Skeletal muscle tissue (tissue), 3 donors: ENCODE measurements at regions not wholly inside any gene's neighbourhood (a gene's known extent, or its start where the extent isn't known, plus 50 kb on each side); places are given as distances from the start of the nearest gene placed in this dataset.
A peak's percentile ranks its signal among the peaks of the same experiment; 100 is the strongest.
"Not testable (repeated sequence)": the region's sequence is repeated elsewhere in the genome, so short reads cannot be mapped to it uniquely, and the experiment has no call there.

Experiments used
- H3K27ac ChIP-seq: one replicate; pipeline ENCODE4 v1.7.0; 2013; ENCODE audit warnings: mild to moderate bottlenecking, low read depth, low read length, inconsistent platforms
- H3K27me3 ChIP-seq, 3 donors: one replicate each; pipeline ENCODE4 v1.7.0; 2013; ENCODE audit warnings: low read length in 3 of 3; ENCODE audit not compliant: control insufficient read depth in 3 of 3, insufficient read depth in 3 of 3
- H3K36me3 ChIP-seq, 3 donors: one replicate each; pipeline ENCODE4 v1.7.0; 2013; ENCODE audit warnings: low read length in 3 of 3; ENCODE audit not compliant: control insufficient read depth in 3 of 3, insufficient read depth in 3 of 3
- H3K4me1 ChIP-seq, 3 donors: one replicate each; pipeline ENCODE4 v1.7.0; 2013; ENCODE audit warnings: low read length in 3 of 3, mild to moderate bottlenecking in 3 of 3; ENCODE audit not compliant: control insufficient read depth in 3 of 3, insufficient read depth in 3 of 3
- H3K4me3 ChIP-seq, 3 donors: one replicate each; pipeline ENCODE4 v1.7.0; 2013; ENCODE audit warnings: low read length in 3 of 3
- H3K9ac ChIP-seq, 3 donors: one replicate each; pipeline ENCODE4 v1.7.0; 2013; ENCODE audit warnings: low read length in 3 of 3, mild to moderate bottlenecking in 3 of 3, moderate library complexity in 2 of 3, low read depth in 1 of 3
- H3K9me3 ChIP-seq, 3 donors: one replicate each; pipeline ENCODE4 v1.7.0; 2013; ENCODE audit warnings: low read length in 3 of 3; ENCODE audit not compliant: control insufficient read depth in 3 of 3
- donor health status: Osteomylitis.

GRCh38 chr4:189731989-189732388, 208.7 kb upstream of the FRG1 start:
- H3K4me3 ChIP-seq, H3K27me3 ChIP-seq, H3K27ac ChIP-seq, H3K9ac ChIP-seq, H3K36me3 ChIP-seq, H3K9me3 ChIP-seq, H3K4me1 ChIP-seq: not testable (repeated sequence)

DNA sequence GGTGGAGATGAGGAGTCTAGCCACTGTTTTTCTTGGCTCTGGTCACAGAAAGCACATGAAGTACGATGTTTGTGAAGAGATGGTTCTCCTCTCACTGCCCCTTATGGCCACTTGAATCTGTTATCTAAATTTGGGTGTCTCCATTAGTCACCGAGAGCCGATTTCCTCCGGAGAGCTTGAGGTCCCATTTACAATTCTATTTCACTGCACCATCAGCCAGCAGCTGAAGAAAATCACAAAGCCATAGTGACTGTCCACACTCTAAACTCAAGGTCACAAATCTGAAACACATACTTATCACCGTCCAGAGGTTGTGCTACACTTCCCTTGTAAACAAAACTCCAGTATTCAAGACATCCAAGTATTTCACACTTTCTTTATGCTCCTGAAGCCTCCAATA, 207.2 kb upstream of the FRG1 start:
- not testable (repeated sequence) for H3K9ac ChIP-seq, H3K27me3 ChIP-seq, H3K4me3 ChIP-seq, H3K4me1 ChIP-seq, H3K27ac ChIP-seq, H3K36me3 ChIP-seq, H3K9me3 ChIP-seq

- H3K36me3 ChIP-seq, H3K9me3 ChIP-seq: not testable (repeated sequence)
- peak overlapping the region; percentile 60 for H3K27ac ChIP-seq
Observed at GRCh38 chr4:189734648-189735267, 205.9 kb upstream of the FRG1 start.

GRCh38 chr4:189736656-189737055, 204.0 kb upstream of the FRG1 start:
- not testable (repeated sequence) for H3K36me3 ChIP-seq, H3K4me3 ChIP-seq, H3K9me3 ChIP-seq, H3K9ac ChIP-seq, H3K27me3 ChIP-seq, H3K4me1 ChIP-seq, H3K27ac ChIP-seq

More at GRCh38 chr4:189734648-189735267, 205.9 kb upstream of the FRG1 start:
- not testable (repeated sequence) for H3K4me3 ChIP-seq, H3K27me3 ChIP-seq, H3K4me1 ChIP-seq, H3K9ac ChIP-seq

DNA sequence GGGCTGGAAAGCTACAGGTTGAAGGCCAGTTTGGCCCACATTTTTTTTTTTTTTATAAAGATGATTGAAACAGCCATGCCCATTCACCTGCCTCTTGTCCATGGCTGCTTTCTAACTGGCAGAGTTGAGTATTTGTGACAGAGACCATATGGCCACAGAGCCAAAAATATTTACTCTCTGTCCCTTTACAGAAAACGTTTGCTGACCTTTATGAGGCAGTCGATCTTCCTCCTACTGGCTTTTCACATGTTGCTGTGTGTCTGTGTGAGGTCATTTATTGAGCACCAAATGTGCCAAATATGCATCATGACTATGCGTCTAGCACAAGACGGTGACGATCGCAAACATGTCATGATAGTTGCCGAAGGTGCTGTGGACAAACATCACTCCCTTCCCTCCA, 200.6 kb upstream of the FRG1 start:
- H3K27me3 ChIP-seq, H3K9me3 ChIP-seq, H3K4me3 ChIP-seq, H3K27ac ChIP-seq, H3K4me1 ChIP-seq, H3K36me3 ChIP-seq, H3K9ac ChIP-seq: not testable (repeated sequence)

DNA sequence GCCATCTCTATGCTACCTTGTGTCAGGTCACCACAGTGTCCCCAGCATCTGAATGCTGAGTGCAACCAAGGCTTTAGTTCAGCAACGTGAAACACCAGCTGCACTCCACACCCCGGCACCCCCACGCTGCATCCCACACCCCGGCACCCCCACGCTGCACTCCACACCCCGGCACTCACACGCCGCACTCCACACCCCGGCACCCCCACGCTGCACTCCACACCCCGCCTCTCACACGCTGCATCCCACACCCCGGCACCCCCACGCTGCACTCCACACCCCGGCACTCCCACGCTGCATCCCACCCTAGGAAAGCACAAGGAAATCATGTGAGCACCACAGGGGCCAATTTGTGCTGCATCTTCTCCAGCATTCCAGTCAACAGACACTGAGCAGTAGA, 199.8 kb upstream of the FRG1 start:
- H3K9ac ChIP-seq: no peak overlapping the region
- no peak overlapping the region for H3K4me3 ChIP-seq
- H3K27me3 ChIP-seq: no peaks in the 10 kb centered on the region
- no peaks in the 10 kb centered on the region for H3K4me1 ChIP-seq
- H3K27ac ChIP-seq: no peak overlapping the region
- no peaks in the 10 kb centered on the region for H3K36me3 ChIP-seq
- H3K9me3 ChIP-seq: no peaks in the 10 kb centered on the region

DNA sequence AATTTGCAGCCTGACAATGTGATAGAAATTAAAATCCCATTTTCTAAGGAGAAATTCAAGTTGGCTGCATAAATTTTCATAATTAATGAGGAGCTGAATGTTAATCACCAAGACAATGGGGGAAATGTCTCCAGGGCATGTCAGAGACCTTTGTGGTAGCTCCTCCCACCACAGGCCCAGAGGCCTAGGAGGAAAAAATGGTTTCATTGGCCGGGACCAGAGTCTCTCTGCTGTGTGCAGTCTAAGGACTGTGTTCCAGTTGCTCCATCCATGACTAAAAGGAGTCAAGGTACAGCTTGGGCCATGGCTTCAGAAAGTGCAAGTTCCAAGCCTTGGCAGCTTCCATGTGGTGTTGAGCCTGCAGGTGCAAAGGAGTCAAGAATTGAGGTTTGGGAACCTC, 187.6 kb upstream of the FRG1 start:
- not testable (repeated sequence) for H3K27me3 ChIP-seq, H3K4me3 ChIP-seq, H3K9me3 ChIP-seq, H3K27ac ChIP-seq, H3K4me1 ChIP-seq, H3K9ac ChIP-seq, H3K36me3 ChIP-seq

DNA sequence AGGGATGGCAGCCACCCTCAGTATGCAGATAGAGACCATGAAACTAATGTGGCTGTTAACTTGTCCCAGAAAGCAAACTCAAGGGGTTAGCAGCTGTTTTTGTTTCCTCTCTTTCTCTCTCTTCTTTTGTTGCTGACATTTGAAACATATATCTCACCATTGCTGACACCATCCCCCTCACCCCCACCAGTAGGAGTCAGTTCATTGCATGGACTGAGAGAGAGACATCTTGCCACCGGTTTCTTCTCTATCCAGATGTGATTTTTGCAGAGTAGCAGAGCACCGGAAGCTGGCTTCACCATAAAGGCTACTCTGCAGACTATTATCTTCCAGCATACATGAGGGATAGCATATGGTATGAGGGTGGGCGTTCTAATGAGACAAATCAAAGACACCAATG, 177.1 kb upstream of the FRG1 start:
- H3K9me3 ChIP-seq: no peaks in the 10 kb centered on the region
- H3K9ac ChIP-seq: no peak overlapping the region
- no peaks in the 10 kb centered on the region for H3K27me3 ChIP-seq
- H3K36me3 ChIP-seq: no peaks in the 10 kb centered on the region
- H3K27ac ChIP-seq: no peak overlapping the region
- H3K4me3 ChIP-seq: no peak overlapping the region
- H3K4me1 ChIP-seq: no peaks in the 10 kb centered on the region

- Histone ChIP-seq H3K27ac (no peak overlapping the region), H3K9ac (no peak overlapping the region), H3K4me3 (no peak overlapping the region), H3K9me3 (no peaks in the 10 kb centered on the region), H3K4me1 (no peaks in the 10 kb centered on the region), H3K27me3 (no peaks in the 10 kb centered on the region), H3K36me3 (no peaks in the 10 kb centered on the region)
Observed at GRCh38 chr4:189765301-189765700, 175.4 kb upstream of the FRG1 start.

DNA sequence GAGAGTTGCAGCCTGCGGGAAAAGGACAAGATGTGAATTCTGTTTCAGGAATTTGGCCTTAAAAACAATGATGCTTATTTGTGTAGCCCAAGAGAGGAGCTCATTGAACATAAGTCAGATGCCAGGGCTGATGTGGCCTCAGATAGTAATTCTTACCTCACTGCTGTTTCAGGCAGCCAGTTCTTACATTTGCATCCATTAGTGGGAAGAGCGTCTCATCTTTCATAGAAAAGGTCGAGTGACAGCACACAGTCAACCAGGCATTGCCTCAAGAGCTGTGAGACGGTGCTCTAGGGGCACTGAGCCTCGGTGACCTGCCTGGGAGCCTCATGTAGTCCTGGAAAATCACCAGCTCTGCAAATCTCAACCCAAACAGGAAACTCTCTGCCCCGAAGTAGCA, 174.9 kb upstream of the FRG1 start:
- H3K36me3 ChIP-seq: no peaks in the 10 kb centered on the region
- H3K4me1 ChIP-seq: no peaks in the 10 kb centered on the region
- H3K27ac ChIP-seq: no peak overlapping the region
- no peak overlapping the region for H3K9ac ChIP-seq
- H3K4me3 ChIP-seq: no peak overlapping the region
- no peaks in the 10 kb centered on the region for H3K9me3 ChIP-seq
- H3K27me3 ChIP-seq: no peaks in the 10 kb centered on the region

DNA sequence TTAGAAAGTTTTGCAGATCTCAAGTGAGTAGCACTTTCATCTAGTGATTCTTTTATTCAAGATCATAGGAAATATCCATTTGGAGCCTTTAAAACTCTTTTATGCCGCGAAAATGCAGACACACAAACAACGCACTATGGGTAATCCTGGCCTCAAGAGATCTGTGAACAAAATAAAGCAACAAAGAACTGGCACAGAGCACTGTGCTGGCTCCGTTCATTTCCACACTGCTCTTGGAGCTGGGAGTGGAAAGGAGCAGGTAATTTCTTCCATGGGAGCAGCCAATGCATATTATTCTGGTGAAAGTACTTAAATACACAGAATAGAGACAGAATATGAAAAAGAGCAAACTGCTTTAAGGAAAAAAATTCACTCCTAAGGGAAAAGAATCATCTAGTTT, 172.7 kb upstream of the FRG1 start:
- Histone ChIP-seq H3K36me3 (no peaks in the 10 kb centered on the region), H3K27ac (no peak overlapping the region), H3K27me3 (no peaks in the 10 kb centered on the region), H3K4me3 (no peak overlapping the region), H3K4me1 (no peaks in the 10 kb centered on the region), H3K9me3 (no peaks in the 10 kb centered on the region), H3K9ac (no peak overlapping the region)
